Caco-2 (cell line): ENCODE measurements at regions not wholly inside any gene's neighbourhood (a gene's known extent, or its start where the extent isn't known, plus 50 kb on each side); places are given as distances from the start of the nearest gene placed in this dataset.
"Not testable (repeated sequence)": the region's sequence is repeated elsewhere in the genome, so short reads cannot be mapped to it uniquely, and the experiment has no call there.

Experiments
- BruUV-seq: library from RNA; stranded (reverse); fragments of 400-500 nt; replicated peaks from 2 replicates; lab custom pipeline; 2021; lab: Mats Ljungman, UMichigan
- CTCF ChIA-PET: fragments of 300-600 bp; sonication (Branson Sonifier 250); formaldehyde crosslinking; loops from one replicate; lab custom pipeline; 2022; ENCODE audit warnings: antibody characterized with exemption; lab: Charles Lee
- POLR2A ChIA-PET: fragments of 300-600 bp; sonication (Branson Sonifier 250); formaldehyde crosslinking; loops from one replicate; lab custom pipeline; 2022; ENCODE audit warnings: antibody characterized with exemption; lab: Charles Lee
- DNase-seq, 2 experiments: peaks; one replicate each; pipeline versions ENCODE4 v3.0.0 to v3.0.0-alpha.2; 2020 to 2022
- H3K27me3 ChIP-seq: replicated peaks from 2 replicates; pipeline ENCODE4 v1.6.0; 2011; ENCODE audit warnings: low read length; ENCODE audit not compliant: control insufficient read depth, insufficient read depth
- H3K36me3 ChIP-seq: 2 replicates; pipeline ENCODE4 v1.5.1; 2011; ENCODE audit warnings: low read length; ENCODE audit not compliant: control insufficient read depth, insufficient read depth
- H3K4me1 ChIP-seq: fragments of 250-450 bp; sonication (Bioruptor Pico); 2 replicates; pipeline ENCODE4 v1.5.1; 2020; ENCODE audit warnings: mild to moderate bottlenecking
- H3K4me3 ChIP-seq: 2 replicates; pipeline ENCODE4 v1.5.1; 2011; ENCODE audit warnings: low read depth, mild to moderate bottlenecking, control low read depth, low read length
- H3K9me3 ChIP-seq: fragments of 250-450 bp; sonication (Bioruptor Pico); 2 replicates; pipeline ENCODE4 v1.5.1; 2020; ENCODE audit warnings: mild to moderate bottlenecking, moderate library complexity
- H3K27ac Mint-ChIP-seq: one replicate; pipeline ENCODE4 v1.8.0; 2022; ENCODE audit warnings: mixed read lengths; ENCODE audit not compliant: unreplicated experiment
- H3K27me3 Mint-ChIP-seq: one replicate; pipeline ENCODE4 v1.8.0; 2022; ENCODE audit warnings: mixed read lengths; ENCODE audit not compliant: insufficient read depth, unreplicated experiment
- H3K36me3 Mint-ChIP-seq: one replicate; pipeline ENCODE4 v1.8.0; 2022; ENCODE audit warnings: mild to moderate bottlenecking, mixed read lengths; ENCODE audit not compliant: insufficient read depth, unreplicated experiment
- H3K4me1 Mint-ChIP-seq: one replicate; pipeline ENCODE4 v1.8.0; 2022; ENCODE audit warnings: low read depth, mixed read lengths; ENCODE audit not compliant: unreplicated experiment
- H3K4me3 Mint-ChIP-seq: one replicate; pipeline ENCODE4 v1.8.0; 2022; ENCODE audit warnings: mild to moderate bottlenecking, moderate library complexity, mixed read lengths; ENCODE audit not compliant: unreplicated experiment
- H3K9me3 Mint-ChIP-seq: one replicate; pipeline ENCODE4 v1.8.0; 2022; ENCODE audit warnings: mixed read lengths; ENCODE audit not compliant: unreplicated experiment
- CTCF ChIP-seq, 2 experiments: fragments of 200-600 bp in 1 of 2; IDR thresholded peaks; 1 replicate in 1 of 2; 2 replicates in 1 of 2; pipeline versions ENCODE4 v1.5.1 to v1.8.0; 2011 to 2022; ENCODE audit warnings: antibody characterized with exemption in 1 of 2, control low read depth in 1 of 2, inconsistent platforms in 1 of 2, low read depth in 1 of 2, low read length in 1 of 2, mild to moderate bottlenecking in 1 of 2, moderate library complexity in 1 of 2; ENCODE audit not compliant: insufficient read depth in 1 of 2, severe bottlenecking in 1 of 2, unreplicated experiment in 1 of 2
- intact Hi-C: fragments of 100-400 bp; cut with micrococcal nuclease; formaldehyde crosslinking; loops from one replicate; pipeline ENCODE4 v1.10.0; 2022; ENCODE audit not compliant: unreplicated experiment

GRCh38 chr15:79643393-79643792 is 211.3 kb downstream of the MINAR1 start:
- no peaks in the 10 kb centered on the region for H3K27me3 Mint-ChIP-seq
- no peaks in the 10 kb centered on the region for H3K27me3 ChIP-seq
- H3K4me3 ChIP-seq: no peak overlapping the region
- H3K4me3 Mint-ChIP-seq: no peak overlapping the region
- H3K4me1 ChIP-seq: no peaks in the 10 kb centered on the region; the same call in 1 of the 2 replicates
- H3K9me3 Mint-ChIP-seq: no peaks in the 10 kb centered on the region
- peaks cover 7% of the 10 kb centered on the region for H3K4me1 Mint-ChIP-seq
- TF ChIP-seq CTCF (IDR thresholded peaks at IDR 0.05; ENCODE audit: insufficient read depth in 1 of 2, low read depth in 1 of 2, low read length in 1 of 2, severe bottlenecking in 1 of 2, unreplicated experiment in 1 of 2): no peak
- no peaks in the 10 kb centered on the region for H3K36me3 Mint-ChIP-seq
- BruUV-seq: no TSS peak
- POLR2A ChIA-PET: no interaction called here
- intact Hi-C loops: no loop called here
- no peak for DNase-seq
- H3K27ac Mint-ChIP-seq: no peak overlapping the region
- H3K36me3 ChIP-seq: no peaks in the 10 kb centered on the region
- CTCF ChIA-PET: no interaction called here
- no peaks in the 10 kb centered on the region for H3K9me3 ChIP-seq

GRCh38 chr15:79644091-79644490 is 212.0 kb downstream of the MINAR1 start:
- H3K27me3 Mint-ChIP-seq: no peaks in the 10 kb centered on the region
- no peak overlapping the region for H3K27ac Mint-ChIP-seq
- intact Hi-C loops: no loop called here
- no peak overlapping the region for H3K4me3 ChIP-seq
- H3K36me3 Mint-ChIP-seq: no peaks in the 10 kb centered on the region
- peaks cover 7% of the 10 kb centered on the region for H3K4me1 Mint-ChIP-seq
- no peaks in the 10 kb centered on the region for H3K9me3 ChIP-seq
- no peak for DNase-seq
- ChIA-PET POLR2A (no interaction called here), CTCF (no interaction called here)
- BruUV-seq: no TSS peak
- TF ChIP-seq CTCF (IDR thresholded peaks at IDR 0.05; ENCODE audit: insufficient read depth in 1 of 2, low read depth in 1 of 2, low read length in 1 of 2, severe bottlenecking in 1 of 2, unreplicated experiment in 1 of 2): no peak
- H3K9me3 Mint-ChIP-seq: no peaks in the 10 kb centered on the region
- H3K4me3 Mint-ChIP-seq: no peak overlapping the region
- no peaks in the 10 kb centered on the region for H3K27me3 ChIP-seq
- no peaks in the 10 kb centered on the region for H3K36me3 ChIP-seq
- H3K4me1 ChIP-seq: no peaks in the 10 kb centered on the region; the same call in 1 of the 2 replicates

- H3K27ac Mint-ChIP-seq, POLR2A ChIA-PET, CTCF ChIA-PET, H3K4me3 ChIP-seq, H3K9me3 ChIP-seq, H3K9me3 Mint-ChIP-seq, H3K36me3 Mint-ChIP-seq, DNase-seq, H3K36me3 ChIP-seq, BruUV-seq, intact Hi-C loops, H3K4me1 Mint-ChIP-seq, H3K27me3 ChIP-seq, H3K4me3 Mint-ChIP-seq, H3K4me1 ChIP-seq: not testable (repeated sequence)
- H3K27me3 Mint-ChIP-seq: peaks cover 14% of the 10 kb centered on the region
Observed at GRCh38 chr15:79652972-79653371, 220.8 kb downstream of the MINAR1 start.

DNA sequence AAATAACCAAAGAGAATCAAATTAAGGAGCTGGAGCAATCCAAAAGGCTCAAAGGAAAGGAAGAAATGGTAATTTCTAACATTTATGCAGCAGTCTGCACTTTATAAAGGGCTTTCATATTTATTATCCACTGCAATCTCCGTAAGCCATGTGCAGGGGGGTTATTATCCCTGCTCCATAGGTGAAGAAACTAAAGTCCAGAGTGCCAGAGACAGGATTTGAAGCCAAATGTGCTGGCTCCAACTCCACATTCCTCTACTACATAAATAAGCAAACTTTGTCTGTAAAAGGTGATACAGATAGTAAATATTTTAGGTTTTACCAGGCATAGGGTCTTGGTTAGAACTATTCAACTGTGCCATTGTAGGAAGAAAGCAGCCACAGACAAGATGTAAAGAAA is 221.4 kb downstream of the MINAR1 start:
- CTCF ChIA-PET: no interaction called here
- Mint-ChIP-seq H3K36me3 (no peaks in the 10 kb centered on the region), H3K9me3 (no peaks in the 10 kb centered on the region), H3K27me3 (peaks cover 18% of the 10 kb centered on the region), H3K27ac (no peak overlapping the region), H3K4me3 (no peak overlapping the region), H3K4me1 (no peaks in the 10 kb centered on the region)
- no TSS peak for BruUV-seq
- Histone ChIP-seq H3K4me3 (no peak overlapping the region), H3K4me1 (no peaks in the 10 kb centered on the region), H3K27me3 (no peaks in the 10 kb centered on the region), H3K9me3 (no peaks in the 10 kb centered on the region), H3K36me3 (no peaks in the 10 kb centered on the region)
- POLR2A ChIA-PET: no interaction called here
- intact Hi-C loops: no loop called here
- TF ChIP-seq CTCF (IDR thresholded peaks at IDR 0.05; ENCODE audit: insufficient read depth in 1 of 2, low read depth in 1 of 2, low read length in 1 of 2, severe bottlenecking in 1 of 2, unreplicated experiment in 1 of 2): no peak
- DNase-seq: no peak
